HL-60 (cell line): ENCODE measurements at regions not wholly inside any gene's neighbourhood (a gene's known extent, or its start where the extent isn't known, plus 50 kb on each side); places are given as distances from the start of the nearest gene placed in this dataset.

Source experiments
- DNase-seq, 2 experiments: peaks; one replicate each; pipeline ENCODE4 v3.0.0-alpha.2; 2010 to 2020; ENCODE audit warnings: low read depth in 1 of 2, low spot score in 1 of 2
- H3K27ac ChIP-seq: fragments of 250-450 bp; sonication (Bioruptor Pico); replicated peaks from 2 replicates; pipeline ENCODE4 v1.5.1; 2020; ENCODE audit warnings: mild to moderate bottlenecking, moderate library complexity
- H3K27me3 ChIP-seq: fragments of 250-450 bp; sonication (Bioruptor Pico); 2 replicates; pipeline ENCODE4 v1.5.1; 2021; ENCODE audit warnings: mild to moderate bottlenecking, moderate library complexity; ENCODE audit not compliant: insufficient read depth, poor library complexity, severe bottlenecking
- H3K4me3 ChIP-seq: replicated peaks from 2 replicates; pipeline ENCODE4 v1.5.1; 2011; ENCODE audit warnings: mild to moderate bottlenecking, control low read depth, low read length; ENCODE audit not compliant: insufficient read depth
- GABPA ChIP-seq: IDR thresholded peaks from 2 replicates; pipeline ENCODE4 v1.6.1; 2012; ENCODE audit warnings: low read depth
- POLR2AphosphoS5 ChIP-seq: IDR thresholded peaks from 2 replicates; pipeline ENCODE4 v1.6.1; 2012; ENCODE audit warnings: low read depth
- SPI1 ChIP-seq: IDR thresholded peaks from 2 replicates; pipeline ENCODE4 v1.6.1; 2012; ENCODE audit warnings: low read depth, mild to moderate bottlenecking, borderline replicate concordance
- TF ChIP-seq, protein P1 (sequence below): IDR thresholded peaks from 2 replicates; pipeline ENCODE4 v1.6.1; 2012; ENCODE audit warnings: low read depth; ENCODE audit not compliant: insufficient replicate concordance
- TF ChIP-seq, protein P2 (sequence below): IDR thresholded peaks from one replicate; pipeline ENCODE4 v1.5.1; 2011; ENCODE audit warnings: low read length, control low read depth, inconsistent platforms; ENCODE audit not compliant: insufficient read depth

GRCh38 chr9:108413809-108414208, 442.0 kb downstream of the ACTL7B start:
- TF ChIP-seq POLR2AphosphoS5 = no peak
- no peak for TF ChIP-seq SPI1
- TF ChIP-seq, protein P1, sequence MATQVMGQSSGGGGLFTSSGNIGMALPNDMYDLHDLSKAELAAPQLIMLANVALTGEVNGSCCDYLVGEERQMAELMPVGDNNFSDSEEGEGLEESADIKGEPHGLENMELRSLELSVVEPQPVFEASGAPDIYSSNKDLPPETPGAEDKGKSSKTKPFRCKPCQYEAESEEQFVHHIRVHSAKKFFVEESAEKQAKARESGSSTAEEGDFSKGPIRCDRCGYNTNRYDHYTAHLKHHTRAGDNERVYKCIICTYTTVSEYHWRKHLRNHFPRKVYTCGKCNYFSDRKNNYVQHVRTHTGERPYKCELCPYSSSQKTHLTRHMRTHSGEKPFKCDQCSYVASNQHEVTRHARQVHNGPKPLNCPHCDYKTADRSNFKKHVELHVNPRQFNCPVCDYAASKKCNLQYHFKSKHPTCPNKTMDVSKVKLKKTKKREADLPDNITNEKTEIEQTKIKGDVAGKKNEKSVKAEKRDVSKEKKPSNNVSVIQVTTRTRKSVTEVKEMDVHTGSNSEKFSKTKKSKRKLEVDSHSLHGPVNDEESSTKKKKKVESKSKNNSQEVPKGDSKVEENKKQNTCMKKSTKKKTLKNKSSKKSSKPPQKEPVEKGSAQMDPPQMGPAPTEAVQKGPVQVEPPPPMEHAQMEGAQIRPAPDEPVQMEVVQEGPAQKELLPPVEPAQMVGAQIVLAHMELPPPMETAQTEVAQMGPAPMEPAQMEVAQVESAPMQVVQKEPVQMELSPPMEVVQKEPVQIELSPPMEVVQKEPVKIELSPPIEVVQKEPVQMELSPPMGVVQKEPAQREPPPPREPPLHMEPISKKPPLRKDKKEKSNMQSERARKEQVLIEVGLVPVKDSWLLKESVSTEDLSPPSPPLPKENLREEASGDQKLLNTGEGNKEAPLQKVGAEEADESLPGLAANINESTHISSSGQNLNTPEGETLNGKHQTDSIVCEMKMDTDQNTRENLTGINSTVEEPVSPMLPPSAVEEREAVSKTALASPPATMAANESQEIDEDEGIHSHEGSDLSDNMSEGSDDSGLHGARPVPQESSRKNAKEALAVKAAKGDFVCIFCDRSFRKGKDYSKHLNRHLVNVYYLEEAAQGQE = no peak
- TF ChIP-seq GABPA = no peak
- TF ChIP-seq, protein P2, sequence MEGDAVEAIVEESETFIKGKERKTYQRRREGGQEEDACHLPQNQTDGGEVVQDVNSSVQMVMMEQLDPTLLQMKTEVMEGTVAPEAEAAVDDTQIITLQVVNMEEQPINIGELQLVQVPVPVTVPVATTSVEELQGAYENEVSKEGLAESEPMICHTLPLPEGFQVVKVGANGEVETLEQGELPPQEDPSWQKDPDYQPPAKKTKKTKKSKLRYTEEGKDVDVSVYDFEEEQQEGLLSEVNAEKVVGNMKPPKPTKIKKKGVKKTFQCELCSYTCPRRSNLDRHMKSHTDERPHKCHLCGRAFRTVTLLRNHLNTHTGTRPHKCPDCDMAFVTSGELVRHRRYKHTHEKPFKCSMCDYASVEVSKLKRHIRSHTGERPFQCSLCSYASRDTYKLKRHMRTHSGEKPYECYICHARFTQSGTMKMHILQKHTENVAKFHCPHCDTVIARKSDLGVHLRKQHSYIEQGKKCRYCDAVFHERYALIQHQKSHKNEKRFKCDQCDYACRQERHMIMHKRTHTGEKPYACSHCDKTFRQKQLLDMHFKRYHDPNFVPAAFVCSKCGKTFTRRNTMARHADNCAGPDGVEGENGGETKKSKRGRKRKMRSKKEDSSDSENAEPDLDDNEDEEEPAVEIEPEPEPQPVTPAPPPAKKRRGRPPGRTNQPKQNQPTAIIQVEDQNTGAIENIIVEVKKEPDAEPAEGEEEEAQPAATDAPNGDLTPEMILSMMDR = no peak
- no peak overlapping the region for H3K4me3 ChIP-seq
- H3K27ac ChIP-seq = no peak overlapping the region
- DNase-seq = no peak
- H3K27me3 ChIP-seq = no peaks in the 10 kb centered on the region

DNA sequence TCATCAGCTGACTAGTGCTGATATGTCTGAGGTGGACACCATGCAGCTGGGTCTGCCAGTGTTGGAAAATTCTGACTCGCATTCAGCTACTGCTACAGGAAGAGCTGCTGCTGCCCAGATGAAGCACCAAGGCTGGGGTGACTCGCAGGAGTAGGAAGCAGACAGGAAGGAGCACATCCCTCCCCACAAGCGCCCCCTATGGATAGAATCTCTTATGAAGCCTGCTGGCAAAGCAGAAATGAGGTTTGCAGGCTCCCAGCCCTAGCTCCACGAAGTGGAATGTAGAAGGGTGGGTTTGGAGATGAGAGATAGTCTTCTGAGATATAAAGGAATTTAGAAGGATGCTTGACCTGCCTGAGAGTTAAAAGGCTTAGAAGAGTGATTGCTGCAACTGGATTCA, 443.0 kb downstream of the ACTL7B start:
- TF ChIP-seq POLR2AphosphoS5 = no peak
- Histone ChIP-seq H3K27me3 (no peaks in the 10 kb centered on the region), H3K27ac (no peak overlapping the region), H3K4me3 (no peak overlapping the region)
- peak in 1 of 2 experiments; percentile 9 for DNase-seq

GRCh38 chr9:108411632-108412031, 444.2 kb downstream of the ACTL7B start:
- no peak for DNase-seq

DNA sequence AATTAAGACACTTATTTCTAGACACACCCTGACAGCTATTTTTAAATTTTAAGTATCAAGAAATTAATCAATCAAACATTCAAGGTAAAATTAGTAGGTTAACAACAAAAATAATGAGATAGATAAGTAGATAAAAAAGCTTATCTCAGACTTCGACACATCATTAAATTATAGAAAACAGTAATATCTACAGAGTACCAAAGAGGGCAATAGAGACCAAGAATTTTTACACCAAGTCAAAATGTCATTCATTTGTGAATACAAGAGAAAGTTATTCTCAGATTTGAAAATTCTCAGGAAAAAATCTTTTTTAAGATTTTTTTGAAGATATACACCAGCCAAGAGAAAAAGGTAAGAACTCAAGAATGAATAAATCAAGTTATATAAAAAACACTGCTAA, 445.6 kb downstream of the ACTL7B start:
- TF ChIP-seq GABPA (no peak), POLR2AphosphoS5 (no peak), SPI1 (no peak)
- TF ChIP-seq, protein P2 = no peak
- TF ChIP-seq, protein P1 = no peak
- DNase-seq = no peak
- Histone ChIP-seq H3K27me3 (no peaks in the 10 kb centered on the region), H3K27ac (no peak overlapping the region), H3K4me3 (no peak overlapping the region)

More at GRCh38 chr9:108411632-108412031, 444.2 kb downstream of the ACTL7B start:
- no peaks in the 10 kb centered on the region for H3K27me3 ChIP-seq
- TF ChIP-seq SPI1 (peak; percentile 78), POLR2AphosphoS5 (no peak)
- H3K4me3 ChIP-seq = no peak overlapping the region
- no peak overlapping the region for H3K27ac ChIP-seq

DNA sequence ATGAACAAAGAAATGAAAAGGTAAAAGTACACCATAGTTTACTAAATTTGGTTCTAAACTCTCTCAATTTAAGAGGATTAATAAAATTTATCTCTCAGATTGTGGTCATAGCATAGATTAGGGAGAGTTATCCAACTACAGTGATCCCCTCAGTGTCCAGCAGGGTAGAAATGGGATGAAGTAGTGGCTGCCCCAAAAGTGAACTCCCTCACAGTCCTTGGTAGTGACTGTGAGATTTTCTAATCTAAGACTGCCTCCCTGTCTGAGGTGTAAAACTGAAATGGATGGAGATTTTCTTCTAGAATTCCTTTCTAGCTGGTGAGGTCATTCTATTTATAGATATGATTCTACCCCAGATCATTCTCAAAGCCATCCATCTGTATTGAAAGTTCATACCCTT, 455.5 kb downstream of the ACTL7B start:
- no peaks in the 10 kb centered on the region for H3K27me3 ChIP-seq
- no peak overlapping the region for H3K4me3 ChIP-seq
- H3K27ac ChIP-seq = no peak overlapping the region
- DNase-seq = no peak
- TF ChIP-seq SPI1 (no peak), POLR2AphosphoS5 (no peak)
- TF ChIP-seq, protein P1 = no peak
